Activated T-helper 2 cell treated with anti-CD3 and anti-CD28 coated beads, Interferon-gamma antibody, Interleukin-2, Interleukin-4, amounts not matched to agents 10 μg/mL and 5 μg/mL and 100 μg/mL, durations not matched to agents 14 hours and 24 hours and 36 hours (primary cell): ENCODE measurements at regions not wholly inside any gene's neighbourhood (a gene's known extent, or its start where the extent isn't known, plus 50 kb on each side); places are given as distances from the start of the nearest gene placed in this dataset.

Experiments used
- DNase-seq: peaks from one replicate; pipeline ENCODE4 v3.0.0; 2021; ENCODE audit warnings: low spot score
- H3K27ac Mint-ChIP-seq: one replicate; pipeline ENCODE4 v1.8.0; 2021; ENCODE audit warnings: mixed read lengths
- H3K27me3 Mint-ChIP-seq: one replicate; pipeline ENCODE4 v1.8.0; 2021; ENCODE audit warnings: low read depth, mixed read lengths
- H3K36me3 Mint-ChIP-seq: one replicate; pipeline ENCODE4 v1.8.0; 2021; ENCODE audit warnings: low read depth, mixed read lengths
- H3K4me1 Mint-ChIP-seq: one replicate; pipeline ENCODE4 v1.8.0; 2021; ENCODE audit warnings: low read depth, mixed read lengths
- H3K4me3 Mint-ChIP-seq: one replicate; pipeline ENCODE4 v1.8.0; 2021; ENCODE audit warnings: low read depth, mild to moderate bottlenecking, moderate library complexity, mixed read lengths
- H3K9me3 Mint-ChIP-seq: one replicate; pipeline ENCODE4 v1.8.0; 2021; ENCODE audit warnings: mixed read lengths
- intact Hi-C: fragments of 100-400 bp; cut with micrococcal nuclease; formaldehyde crosslinking; loops from one replicate; pipeline ENCODE4 v1.15.1; 2023

- H3K4me1 Mint-ChIP-seq, result no peaks in the 10 kb centered on the region
- intact Hi-C loops, result no loop called here
Observed at GRCh38 chr15:35705030-35705883, 159.3 kb upstream of the DPH6 start.

GRCh38 chr15:35705884-35706585 is 160.1 kb upstream of the DPH6 start:
- Mint-ChIP-seq H3K4me3 (no peak overlapping the region), H3K4me1 (no peaks in the 10 kb centered on the region), H3K9me3 (no peaks in the 10 kb centered on the region), H3K27ac (no peak overlapping the region), H3K27me3 (no peaks in the 10 kb centered on the region), H3K36me3 (no peaks in the 10 kb centered on the region)
- no peak for DNase-seq
- intact Hi-C loops, result no loop called here

More at GRCh38 chr15:35705030-35705883, 159.3 kb upstream of the DPH6 start:
- DNase-seq, result no peak
- H3K36me3 Mint-ChIP-seq, result no peaks in the 10 kb centered on the region
- no peak overlapping the region for H3K27ac Mint-ChIP-seq
- no peak overlapping the region for H3K4me3 Mint-ChIP-seq
- H3K27me3 Mint-ChIP-seq, result no peaks in the 10 kb centered on the region
- no peaks in the 10 kb centered on the region for H3K9me3 Mint-ChIP-seq

- intact Hi-C loops, result no loop called here
- Mint-ChIP-seq H3K36me3 (no peaks in the 10 kb centered on the region), H3K27ac (no peak overlapping the region), H3K4me1 (no peaks in the 10 kb centered on the region), H3K27me3 (no peaks in the 10 kb centered on the region), H3K4me3 (no peak overlapping the region), H3K9me3 (no peaks in the 10 kb centered on the region)
- no peak for DNase-seq
Observed at GRCh38 chr15:35712956-35713355, 167.0 kb upstream of the DPH6 start.

DNA sequence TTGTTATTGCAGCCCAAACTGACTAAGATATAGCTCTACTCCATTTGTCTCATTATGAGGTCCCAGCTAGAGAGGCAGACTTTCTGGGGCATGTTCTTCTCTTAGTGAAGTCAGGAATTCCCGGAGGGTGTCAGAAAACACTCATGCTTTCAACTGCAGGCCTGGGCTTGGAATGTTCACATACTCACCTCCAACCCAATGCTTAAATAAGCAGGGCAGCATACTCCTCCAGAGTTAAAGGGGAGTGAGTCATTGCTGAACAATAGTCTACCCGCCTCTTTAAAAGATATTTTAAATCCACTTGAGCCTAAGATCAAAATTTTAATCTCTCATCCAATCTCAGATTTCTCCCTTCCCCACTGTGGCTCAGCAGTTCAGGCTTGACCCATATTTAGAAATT is 167.8 kb upstream of the DPH6 start:
- DNase-seq, result no peak
- intact Hi-C loops, result no loop called here

DNA sequence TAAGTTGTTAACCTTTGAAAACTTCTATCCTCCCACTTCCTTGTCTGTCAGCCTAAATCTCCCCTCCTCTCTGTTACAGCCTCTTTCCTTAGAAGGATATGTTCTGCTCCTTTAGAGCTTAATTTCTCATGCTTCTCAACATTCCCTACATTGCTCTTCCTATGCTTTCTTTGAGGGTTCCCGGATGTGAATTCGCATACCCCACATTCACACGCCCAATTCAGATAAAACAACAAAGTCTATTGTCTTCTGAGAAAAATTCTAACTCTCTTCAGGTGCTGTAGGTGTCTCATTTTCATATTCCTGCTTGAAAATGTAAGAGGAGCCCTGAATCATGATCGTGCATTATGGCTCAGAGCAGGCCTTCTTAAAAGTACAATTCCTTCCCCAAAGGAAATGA is 171.8 kb upstream of the DPH6 start:
- Mint-ChIP-seq H3K27ac (no peak overlapping the region), H3K4me3 (no peak overlapping the region), H3K9me3 (no peaks in the 10 kb centered on the region), H3K27me3 (no peaks in the 10 kb centered on the region), H3K36me3 (no peaks in the 10 kb centered on the region), H3K4me1 (no peaks in the 10 kb centered on the region)
- intact Hi-C loops, result no loop called here
- DNase-seq, result no peak

More for the DNA sequence above, 167.8 kb upstream of the DPH6 start:
- Mint-ChIP-seq H3K4me1 (no peaks in the 10 kb centered on the region), H3K4me3 (no peak overlapping the region), H3K27ac (no peak overlapping the region), H3K36me3 (no peaks in the 10 kb centered on the region), H3K27me3 (no peaks in the 10 kb centered on the region), H3K9me3 (no peaks in the 10 kb centered on the region)

GRCh38 chr15:35720019-35720418 is 174.1 kb upstream of the DPH6 start:
- no peaks in the 10 kb centered on the region for H3K4me1 Mint-ChIP-seq
- DNase-seq, result no peak
- H3K9me3 Mint-ChIP-seq, result no peaks in the 10 kb centered on the region
- no peak overlapping the region for H3K27ac Mint-ChIP-seq
- no peaks in the 10 kb centered on the region for H3K36me3 Mint-ChIP-seq
- intact Hi-C loops, result no loop called here
- H3K4me3 Mint-ChIP-seq, result no peak overlapping the region
- no peaks in the 10 kb centered on the region for H3K27me3 Mint-ChIP-seq

DNA sequence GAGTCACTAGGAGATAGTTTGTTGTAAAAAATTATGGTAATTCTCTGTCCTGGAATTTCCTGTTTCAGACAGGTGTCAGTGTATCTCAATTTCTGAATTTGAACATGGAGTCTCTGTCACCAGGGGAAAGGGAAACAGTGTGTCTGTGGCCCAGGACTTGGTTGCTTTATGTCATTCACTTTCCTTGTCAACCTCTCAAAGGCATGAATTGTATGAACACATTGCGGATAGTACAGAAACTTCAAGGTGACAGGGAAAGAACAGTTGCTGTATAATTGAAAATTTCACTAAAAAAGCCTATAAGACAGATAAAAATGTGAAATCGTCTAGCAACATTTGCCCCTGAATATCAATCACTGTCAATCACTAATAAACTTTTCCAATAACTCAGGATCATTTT is 175.0 kb upstream of the DPH6 start:
- Mint-ChIP-seq H3K9me3 (no peaks in the 10 kb centered on the region), H3K4me3 (no peak overlapping the region), H3K27me3 (no peaks in the 10 kb centered on the region), H3K36me3 (no peaks in the 10 kb centered on the region), H3K4me1 (no peaks in the 10 kb centered on the region), H3K27ac (no peak overlapping the region)
- intact Hi-C loops, result no loop called here
- no peak for DNase-seq

DNA sequence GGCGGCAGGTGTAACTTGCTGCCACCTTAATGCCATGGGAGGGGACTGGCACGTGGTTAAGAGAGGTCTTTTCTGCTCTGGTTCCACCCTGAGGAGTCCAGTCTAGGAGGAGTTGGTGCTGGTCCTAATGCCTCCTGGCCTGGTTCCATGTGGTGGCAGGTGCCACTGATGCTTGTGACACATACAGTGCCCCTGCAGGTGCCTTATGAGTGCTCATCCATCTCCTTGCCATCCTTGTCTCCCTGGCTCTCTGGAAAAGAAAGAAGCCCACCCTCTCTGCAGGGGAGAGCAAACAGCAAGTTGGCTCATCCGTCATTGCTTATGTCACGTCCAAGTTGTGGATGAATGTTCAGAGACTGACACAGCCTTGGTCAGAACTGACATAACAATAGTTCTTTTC is 175.8 kb upstream of the DPH6 start:
- Mint-ChIP-seq H3K9me3 (no peaks in the 10 kb centered on the region), H3K4me3 (no peak overlapping the region), H3K27ac (no peak overlapping the region), H3K4me1 (no peaks in the 10 kb centered on the region), H3K27me3 (no peaks in the 10 kb centered on the region), H3K36me3 (no peaks in the 10 kb centered on the region)
- DNase-seq, result no peak
- intact Hi-C loops, result no loop called here

DNA sequence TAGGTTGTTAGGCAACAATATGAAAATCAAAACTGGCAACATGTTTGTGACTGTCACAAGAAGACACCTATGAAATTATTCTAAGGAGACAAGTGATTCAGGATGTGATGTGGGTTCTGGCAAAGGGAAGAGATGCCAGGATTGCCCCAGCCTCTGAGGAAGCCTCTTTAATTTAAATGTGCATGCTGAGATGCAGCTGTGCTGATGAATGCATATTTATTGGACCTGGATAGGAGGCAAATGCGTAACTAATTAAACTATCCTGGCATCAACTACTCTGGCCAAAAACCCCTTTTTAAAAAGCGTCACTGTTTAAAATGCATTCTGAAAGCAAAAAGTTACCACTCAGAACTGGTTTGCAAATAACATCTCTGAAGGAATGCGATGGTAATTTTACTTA is 176.5 kb upstream of the DPH6 start:
- no peak overlapping the region for H3K27ac Mint-ChIP-seq
- H3K4me1 Mint-ChIP-seq, result no peaks in the 10 kb centered on the region
- H3K4me3 Mint-ChIP-seq, result no peak overlapping the region
- H3K36me3 Mint-ChIP-seq, result no peaks in the 10 kb centered on the region
- no peak for DNase-seq
- intact Hi-C loops, result no loop called here
- H3K27me3 Mint-ChIP-seq, result no peaks in the 10 kb centered on the region
- H3K9me3 Mint-ChIP-seq, result no peaks in the 10 kb centered on the region

DNA sequence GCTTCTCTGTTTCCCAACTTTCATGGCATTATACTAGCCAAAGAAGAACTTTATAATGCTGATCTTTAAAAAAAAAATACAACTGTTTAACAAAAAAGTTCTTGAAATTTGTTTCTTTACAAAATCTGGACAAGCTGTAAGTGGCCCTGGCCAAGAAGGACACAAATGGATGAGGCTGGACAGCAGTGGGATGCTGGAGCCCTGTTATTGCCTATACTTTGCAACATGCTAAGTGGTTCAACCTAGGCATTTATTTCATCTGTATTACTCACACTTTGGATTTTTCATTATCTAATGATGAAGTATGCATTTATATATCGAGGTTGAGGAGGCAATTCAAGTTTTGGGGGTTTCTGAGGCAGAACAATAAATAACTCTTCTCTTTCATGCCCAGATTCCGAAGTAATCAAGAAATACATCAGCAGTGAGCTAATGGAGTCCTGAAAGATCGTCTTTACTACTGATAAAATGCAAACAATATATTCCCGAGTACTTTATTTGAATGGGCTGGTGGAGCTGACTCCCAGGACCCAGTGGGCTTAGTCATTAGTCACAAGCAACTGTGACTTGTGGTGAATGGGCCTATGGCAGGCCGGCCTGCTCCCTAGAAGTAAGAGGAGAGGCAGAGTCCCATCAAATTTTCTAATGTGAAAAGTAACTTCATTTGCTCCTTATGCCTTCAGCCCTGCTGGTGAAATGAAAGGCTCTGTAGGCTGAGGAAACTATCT is 177.3 kb upstream of the DPH6 start:
- Mint-ChIP-seq H3K27me3 (no peaks in the 10 kb centered on the region), H3K4me3 (no peak overlapping the region)

GRCh38 chr15:35723852-35724251 is 177.9 kb upstream of the DPH6 start:
- Mint-ChIP-seq H3K9me3 (no peaks in the 10 kb centered on the region), H3K27me3 (no peaks in the 10 kb centered on the region), H3K27ac (no peak overlapping the region), H3K4me1 (no peaks in the 10 kb centered on the region), H3K4me3 (no peak overlapping the region), H3K36me3 (no peaks in the 10 kb centered on the region)
- no peak for DNase-seq
- intact Hi-C loops, result no loop called here

More for the DNA sequence above, 177.3 kb upstream of the DPH6 start:
- no peaks in the 10 kb centered on the region for H3K9me3 Mint-ChIP-seq
- no peaks in the 10 kb centered on the region for H3K4me1 Mint-ChIP-seq
- intact Hi-C loops, result no loop called here
- DNase-seq, result no peak
- no peaks in the 10 kb centered on the region for H3K36me3 Mint-ChIP-seq
- H3K27ac Mint-ChIP-seq, result no peak overlapping the region

DNA sequence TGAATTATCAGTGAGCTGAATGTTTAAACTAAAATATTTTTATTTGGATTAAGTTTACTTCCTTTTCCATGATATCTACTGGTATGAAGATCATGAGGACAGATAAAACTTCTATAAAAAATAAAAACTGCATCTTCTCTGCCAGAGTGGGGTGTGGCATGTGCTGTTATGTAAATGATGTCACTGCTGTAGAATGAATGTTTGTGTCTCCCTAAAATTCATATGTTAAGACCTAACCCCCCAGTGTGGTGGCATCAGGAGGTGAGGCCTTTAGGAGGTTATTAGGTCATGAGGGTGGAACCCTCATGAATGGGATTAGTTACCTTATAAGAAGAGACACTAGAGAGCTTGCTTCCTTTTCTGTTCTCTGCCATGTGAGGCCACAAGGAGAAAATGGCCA is 178.7 kb upstream of the DPH6 start:
- Mint-ChIP-seq H3K4me1 (no peaks in the 10 kb centered on the region), H3K4me3 (no peak overlapping the region), H3K27me3 (no peaks in the 10 kb centered on the region), H3K36me3 (no peaks in the 10 kb centered on the region), H3K27ac (no peak overlapping the region), H3K9me3 (no peaks in the 10 kb centered on the region)
- DNase-seq, result no peak
- intact Hi-C loops, result no loop called here

DNA sequence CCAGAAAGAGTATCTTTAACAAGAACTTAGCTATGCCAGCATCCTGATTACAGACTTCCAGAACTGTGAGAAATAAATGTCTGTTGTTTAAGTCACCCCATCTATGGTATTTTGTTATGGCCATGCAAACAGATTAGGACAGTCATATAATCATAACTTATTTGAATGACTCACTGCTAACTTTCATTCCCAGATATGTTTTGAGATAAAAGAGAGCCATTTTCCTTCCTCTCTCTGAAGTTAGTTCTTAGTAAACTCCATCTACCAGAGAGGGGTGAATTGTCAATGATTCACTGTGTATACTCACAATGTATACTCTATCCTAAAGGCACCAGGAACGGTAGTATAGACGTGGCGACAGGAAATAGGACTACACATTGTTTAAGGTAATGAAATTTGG is 179.4 kb upstream of the DPH6 start:
- Mint-ChIP-seq H3K27me3 (no peaks in the 10 kb centered on the region), H3K27ac (no peak overlapping the region), H3K9me3 (no peaks in the 10 kb centered on the region), H3K36me3 (no peaks in the 10 kb centered on the region), H3K4me1 (no peaks in the 10 kb centered on the region), H3K4me3 (no peak overlapping the region)
- DNase-seq, result no peak
- intact Hi-C loops, result no loop called here
